CD4-positive, alpha-beta memory T cell (primary cell): ENCODE measurements at regions not wholly inside any gene's neighbourhood (a gene's known extent, or its start where the extent isn't known, plus 50 kb on each side); places are given as distances from the start of the nearest gene placed in this dataset.
"Not testable (repeated sequence)": the region's sequence is repeated elsewhere in the genome, so short reads cannot be mapped to it uniquely, and the experiment has no call there.

ENCODE experiments used
- CTCF ChIA-PET: fragments of 350-600 bp; sonication (Branson Sonifier 250); formaldehyde crosslinking; loops from one replicate; lab custom pipeline; 2021; ENCODE audit warnings: inconsistent platforms; ENCODE audit not compliant: partially characterized antibody; lab: Charles Lee
- POLR2A ChIA-PET: fragments of 350-600 bp; sonication (Branson Sonifier 250); formaldehyde crosslinking; loops from one replicate; lab custom pipeline; 2021; ENCODE audit not compliant: partially characterized antibody; lab: Charles Lee
- DNase-seq, 5 donors: peaks; one replicate each; pipeline versions ENCODE4 v3.0.0 to v3.0.0-alpha.2; 2020 to 2022; ENCODE audit warnings: mixed read lengths in 1 of 5
- H3K27ac ChIP-seq: one replicate; pipeline ENCODE4 v1.7.0; 2013; ENCODE audit warnings: low read depth, low read length
- H3K27me3 ChIP-seq: 2 replicates; pipeline ENCODE4 v1.7.0; 2013; ENCODE audit warnings: mild to moderate bottlenecking, low read length, moderate library complexity; ENCODE audit not compliant: insufficient read depth
- H3K36me3 ChIP-seq: 2 replicates; pipeline ENCODE4 v1.7.0; 2013; ENCODE audit warnings: mild to moderate bottlenecking, low read length, moderate library complexity; ENCODE audit not compliant: insufficient read depth
- H3K4me1 ChIP-seq: 2 replicates; pipeline ENCODE4 v1.7.0; 2013; ENCODE audit warnings: mild to moderate bottlenecking, low read length, moderate library complexity; ENCODE audit not compliant: insufficient read depth
- H3K4me3 ChIP-seq, 2 donors: one replicate each; pipeline ENCODE4 v1.7.0; 2013; ENCODE audit warnings: low read length in 2 of 2, mild to moderate bottlenecking in 1 of 2
- H3K9me3 ChIP-seq, 2 donors: one replicate each; pipeline ENCODE4 v1.7.0; 2013; ENCODE audit warnings: low read length in 2 of 2, control low read depth in 1 of 2; ENCODE audit not compliant: control insufficient read depth in 1 of 2
- H3K27ac Mint-ChIP-seq, 7 donors: one replicate each; pipeline ENCODE4 v1.8.0; 2020 to 2021; ENCODE audit warnings: mixed read lengths in 7 of 7, mild to moderate bottlenecking in 6 of 7, inconsistent platforms in 3 of 7, moderate library complexity in 3 of 7
- H3K27me3 Mint-ChIP-seq, 2 donors: one replicate each; pipeline ENCODE4 v1.8.0; 2020 to 2021; ENCODE audit warnings: mixed read lengths in 2 of 2
- H3K36me3 Mint-ChIP-seq, 2 donors: one replicate each; pipeline ENCODE4 v1.8.0; 2020 to 2021; ENCODE audit warnings: mixed read lengths in 2 of 2, inconsistent platforms in 1 of 2, mild to moderate bottlenecking in 1 of 2
- H3K4me1 Mint-ChIP-seq, 4 donors: one replicate each; pipeline ENCODE4 v1.8.0; 2020 to 2021; ENCODE audit warnings: mixed read lengths in 4 of 4, mild to moderate bottlenecking in 1 of 4
- H3K4me3 Mint-ChIP-seq, 8 donors: one replicate each; pipeline ENCODE4 v1.8.0; 2020 to 2021; ENCODE audit warnings: mixed read lengths in 8 of 8, mild to moderate bottlenecking in 7 of 8, moderate library complexity in 6 of 8, inconsistent platforms in 3 of 8
- H3K9me3 Mint-ChIP-seq, 8 donors: one replicate each; pipeline ENCODE4 v1.8.0; 2020 to 2021; ENCODE audit warnings: mixed read lengths in 8 of 8, mild to moderate bottlenecking in 5 of 8, inconsistent platforms in 3 of 8, moderate library complexity in 1 of 8
- intact Hi-C: fragments of 100-400 bp; cut with micrococcal nuclease; formaldehyde crosslinking; loops from one replicate; pipeline ENCODE4 v1.15.1; 2023

DNA sequence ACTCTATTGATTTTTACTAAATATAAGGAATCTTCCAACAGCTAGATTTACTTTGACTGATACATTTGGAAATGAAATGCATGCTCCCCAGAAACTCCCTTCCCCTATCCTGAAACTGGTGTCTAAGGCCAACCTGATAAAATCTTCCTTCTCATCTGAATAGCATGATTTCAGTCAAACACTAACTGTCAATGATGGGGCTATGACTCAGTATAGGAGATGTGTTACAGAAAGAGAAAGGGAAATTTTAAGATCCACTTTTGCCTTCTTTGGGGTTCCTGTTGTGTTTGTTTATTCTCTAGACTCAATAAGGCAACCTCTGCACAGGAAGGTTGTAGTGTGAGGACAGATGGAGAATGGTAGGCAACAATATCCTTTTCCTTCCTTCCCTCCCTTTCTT, 160.7 kb downstream of the MOSPD2 start:
- Mint-ChIP-seq H3K27me3 (no peaks in the 10 kb centered on the region), H3K4me1 (peaks cover 5 to 14% (median 7%) of the 10 kb centered on the region in 4 donors), H3K9me3 (peaks cover 0 to 5% (median 0%) of the 10 kb centered on the region in 8 donors), H3K27ac (no peak overlapping the region), H3K36me3 (no peaks in the 10 kb centered on the region), H3K4me3 (peak overlapping the region in 7 of 8 donors; percentile 3 to 64 (median 41))
- no peak overlapping the region for H3K27ac ChIP-seq
- no peaks in the 10 kb centered on the region for H3K9me3 ChIP-seq
- H3K4me1 ChIP-seq = peaks cover 5% of the 10 kb centered on the region
- H3K4me3 ChIP-seq = no peak overlapping the region
- DNase-seq = no peak
- no peaks in the 10 kb centered on the region for H3K27me3 ChIP-seq
- CTCF ChIA-PET = no interaction called here
- intact Hi-C loops = no loop called here
- POLR2A ChIA-PET = no interaction called here
- H3K36me3 ChIP-seq = no peaks in the 10 kb centered on the region

GRCh38 chrX:15017491-15017890, 144.3 kb downstream of the MOSPD2 start:
- no peak overlapping the region for H3K27ac Mint-ChIP-seq
- no peak overlapping the region for H3K4me3 ChIP-seq
- H3K9me3 Mint-ChIP-seq = no peaks in the 10 kb centered on the region
- no peaks in the 10 kb centered on the region for H3K36me3 ChIP-seq
- no peaks in the 10 kb centered on the region for H3K27me3 Mint-ChIP-seq
- DNase-seq = no peak
- H3K36me3 Mint-ChIP-seq = no peaks in the 10 kb centered on the region
- no peaks in the 10 kb centered on the region for H3K9me3 ChIP-seq
- ChIA-PET CTCF (no interaction called here), POLR2A (no interaction called here)
- no peak overlapping the region for H3K27ac ChIP-seq
- H3K27me3 ChIP-seq = no peaks in the 10 kb centered on the region
- intact Hi-C loops = no loop called here
- no peaks in the 10 kb centered on the region for H3K4me1 Mint-ChIP-seq
- no peaks in the 10 kb centered on the region for H3K4me1 ChIP-seq
- H3K4me3 Mint-ChIP-seq = no peak overlapping the region

GRCh38 chrX:15016051-15016450, 142.8 kb downstream of the MOSPD2 start:
- no peak overlapping the region for H3K27ac Mint-ChIP-seq
- no peak overlapping the region for H3K27ac ChIP-seq
- POLR2A ChIA-PET = no interaction called here
- no peaks in the 10 kb centered on the region for H3K36me3 ChIP-seq
- H3K4me1 Mint-ChIP-seq = no peaks in the 10 kb centered on the region
- H3K27me3 ChIP-seq = no peaks in the 10 kb centered on the region
- no peaks in the 10 kb centered on the region for H3K9me3 ChIP-seq
- no peaks in the 10 kb centered on the region for H3K36me3 Mint-ChIP-seq
- intact Hi-C loops = no loop called here
- CTCF ChIA-PET = no interaction called here
- H3K9me3 Mint-ChIP-seq = no peaks in the 10 kb centered on the region
- H3K4me1 ChIP-seq = no peaks in the 10 kb centered on the region
- no peaks in the 10 kb centered on the region for H3K27me3 Mint-ChIP-seq
- H3K4me3 Mint-ChIP-seq = no peak overlapping the region
- no peak for DNase-seq
- H3K4me3 ChIP-seq = no peak overlapping the region

GRCh38 chrX:15014281-15014680, 141.1 kb downstream of the MOSPD2 start:
- Mint-ChIP-seq H3K4me1 (no peaks in the 10 kb centered on the region), H3K4me3 (no peak overlapping the region), H3K27me3 (no peaks in the 10 kb centered on the region), H3K9me3 (no peaks in the 10 kb centered on the region), H3K36me3 (no peaks in the 10 kb centered on the region), H3K27ac (no peak overlapping the region)
- Histone ChIP-seq H3K36me3 (no peaks in the 10 kb centered on the region), H3K4me3 (no peak overlapping the region), H3K4me1 (no peaks in the 10 kb centered on the region), H3K27me3 (no peaks in the 10 kb centered on the region), H3K27ac (no peak overlapping the region), H3K9me3 (no peaks in the 10 kb centered on the region)
- intact Hi-C loops = no loop called here
- ChIA-PET POLR2A (no interaction called here), CTCF (no interaction called here)
- no peak for DNase-seq

- Histone ChIP-seq H3K27ac (no peak overlapping the region), H3K4me1 (no peaks in the 10 kb centered on the region), H3K4me3 (no peak overlapping the region), H3K36me3 (no peaks in the 10 kb centered on the region), H3K9me3 (no peaks in the 10 kb centered on the region), H3K27me3 (no peaks in the 10 kb centered on the region)
- H3K4me3 Mint-ChIP-seq = no peak overlapping the region
- H3K4me1 Mint-ChIP-seq = no peaks in the 10 kb centered on the region
- ChIA-PET CTCF (no interaction called here), POLR2A (no interaction called here)
- DNase-seq = no peak
- H3K27me3 Mint-ChIP-seq = no peaks in the 10 kb centered on the region
- H3K36me3 Mint-ChIP-seq = no peaks in the 10 kb centered on the region
- H3K27ac Mint-ChIP-seq = no peak overlapping the region
- H3K9me3 Mint-ChIP-seq = no peaks in the 10 kb centered on the region
- intact Hi-C loops = no loop called here
Observed at GRCh38 chrX:15013461-15013860, 140.2 kb downstream of the MOSPD2 start.

GRCh38 chrX:14997271-14997670, 124.0 kb downstream of the MOSPD2 start:
- H3K9me3 Mint-ChIP-seq = peaks cover 0 to 7% (median 2%) of the 10 kb centered on the region in 8 donors
- H3K36me3 Mint-ChIP-seq = no peaks in the 10 kb centered on the region
- H3K27ac ChIP-seq = no peak overlapping the region
- ChIA-PET POLR2A (no interaction called here), CTCF (no interaction called here)
- H3K4me1 ChIP-seq = no peaks in the 10 kb centered on the region
- H3K4me3 ChIP-seq = no peak overlapping the region
- peaks cover 0 to 4% of the 10 kb centered on the region in 2 donors for H3K27me3 Mint-ChIP-seq
- DNase-seq = no peak
- intact Hi-C loops = no loop called here
- no peaks in the 10 kb centered on the region for H3K36me3 ChIP-seq
- no peaks in the 10 kb centered on the region for H3K27me3 ChIP-seq
- H3K4me3 Mint-ChIP-seq = no peak overlapping the region
- H3K27ac Mint-ChIP-seq = no peak overlapping the region
- H3K9me3 ChIP-seq = no peaks in the 10 kb centered on the region
- no peaks in the 10 kb centered on the region for H3K4me1 Mint-ChIP-seq

DNA sequence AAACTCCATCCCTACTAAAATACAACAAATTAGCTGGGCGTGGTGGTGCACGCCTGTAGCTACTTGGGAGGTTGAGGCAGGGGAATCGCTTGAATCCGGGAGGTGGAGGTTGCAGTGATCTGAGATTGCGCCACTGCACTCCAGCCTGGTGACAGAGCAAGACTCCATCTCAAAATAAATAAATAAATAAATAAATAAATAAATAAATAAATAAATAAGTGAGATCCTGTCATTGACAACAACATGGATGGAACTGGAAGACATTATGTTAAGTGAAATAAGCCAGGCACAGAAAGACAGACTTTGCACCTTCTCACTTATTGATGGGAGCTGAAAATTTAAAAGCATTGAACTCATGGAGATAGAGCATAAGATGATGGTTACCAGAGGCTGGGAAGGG, 111.2 kb downstream of the MOSPD2 start:
- H3K36me3 Mint-ChIP-seq, H3K4me3 ChIP-seq: not testable (repeated sequence)

More for the DNA sequence above, 111.2 kb downstream of the MOSPD2 start:
- H3K4me1 ChIP-seq, intact Hi-C loops, H3K27me3 ChIP-seq, H3K27ac ChIP-seq, DNase-seq, H3K27me3 Mint-ChIP-seq, H3K9me3 ChIP-seq, H3K4me1 Mint-ChIP-seq, CTCF ChIA-PET, POLR2A ChIA-PET, H3K36me3 ChIP-seq, H3K9me3 Mint-ChIP-seq, H3K27ac Mint-ChIP-seq, H3K4me3 Mint-ChIP-seq: not testable (repeated sequence)
